CD14-positive monocyte (primary cell): ENCODE measurements at regions not wholly inside any gene's neighbourhood (a gene's known extent, or its start where the extent isn't known, plus 50 kb on each side); places are given as distances from the start of the nearest gene placed in this dataset.

Source experiments
- DNase-seq, 3 donors: peaks; one replicate each; pipeline ENCODE4 v3.0.0-alpha.2; 2011 to 2022
- H2AFZ ChIP-seq: 2 replicates; pipeline ENCODE4 v1.6.0; 2012; ENCODE audit warnings: mild to moderate bottlenecking, low read depth, low read length, inconsistent platforms; ENCODE audit not compliant: insufficient read depth, poor library complexity, severe bottlenecking
- H3K27ac ChIP-seq, 2 donors: 1 replicate in 1 of 2; 2 replicates in 1 of 2; pipeline ENCODE4 v1.5.1; 2012 to 2013; ENCODE audit warnings: low read length in 2 of 2, control low read depth in 1 of 2, inconsistent platforms in 1 of 2, low read depth in 1 of 2, mild to moderate bottlenecking in 1 of 2
- H3K27me3 ChIP-seq, 2 donors: one replicate each; pipeline versions ENCODE4 v1.6.0 to v1.6.1; 2011 to 2013; ENCODE audit warnings: low read length in 2 of 2; ENCODE audit not compliant: control insufficient read depth in 2 of 2, insufficient read depth in 2 of 2
- H3K36me3 ChIP-seq, 2 donors: replicated peaks in 1 of 2; 1 replicate in 1 of 2; 2 replicates in 1 of 2; pipeline versions ENCODE4 v1.5.1 to v1.6.1; 2012 to 2013; ENCODE audit warnings: low read length in 2 of 2, control low read depth in 1 of 2, inconsistent platforms in 1 of 2, mild to moderate bottlenecking in 1 of 2; ENCODE audit not compliant: insufficient read depth in 2 of 2, control insufficient read depth in 1 of 2
- H3K4me1 ChIP-seq, 2 donors: 1 replicate in 1 of 2; 2 replicates in 1 of 2; pipeline versions ENCODE4 v1.5.1 to v1.6.1; 2012 to 2013; ENCODE audit warnings: low read length in 2 of 2, control low read depth in 1 of 2, inconsistent platforms in 1 of 2, mild to moderate bottlenecking in 1 of 2, moderate library complexity in 1 of 2; ENCODE audit not compliant: insufficient read depth in 2 of 2, control insufficient read depth in 1 of 2
- H3K4me2 ChIP-seq: replicated peaks from 2 replicates; pipeline ENCODE3; 2012; ENCODE audit warnings: low read length, moderate library complexity, mild to moderate bottlenecking; ENCODE audit not compliant: poor library complexity, severe bottlenecking; ENCODE audit errors: extremely low read depth
- H3K4me3 ChIP-seq, 3 experiments: fragments of 200-600 bp in 1 of 3; sonication (generic) in 1 of 3; replicated peaks in 1 of 3; 1 replicate in 2 of 3; 2 replicates in 1 of 3; pipeline ENCODE4 v1.5.1; 2011 to 2013; ENCODE audit warnings: low read length in 3 of 3, mild to moderate bottlenecking in 3 of 3, control low read depth in 2 of 3, low read depth in 2 of 3, inconsistent platforms in 1 of 3, moderate library complexity in 1 of 3
- H3K79me2 ChIP-seq: 2 replicates; pipeline ENCODE4 v1.6.0; 2012; ENCODE audit warnings: mild to moderate bottlenecking, control low read depth, inconsistent platforms, low read length, moderate library complexity; ENCODE audit not compliant: insufficient read depth
- H3K9ac ChIP-seq: 2 replicates; pipeline ENCODE4 v1.6.0; 2017; ENCODE audit warnings: low read length, mild to moderate bottlenecking; ENCODE audit not compliant: insufficient read depth, poor library complexity, severe bottlenecking
- H3K9me3 ChIP-seq, 2 donors: replicated peaks in 1 of 2; 1 replicate in 1 of 2; 2 replicates in 1 of 2; pipeline versions ENCODE4 v1.5.1 to v1.6.1; 2012 to 2013; ENCODE audit warnings: low read length in 2 of 2, control low read depth in 1 of 2; ENCODE audit not compliant: control insufficient read depth in 1 of 2, insufficient read depth in 1 of 2
- H4K20me1 ChIP-seq: 2 replicates; pipeline ENCODE4 v1.6.0; 2012; ENCODE audit warnings: mild to moderate bottlenecking, low read length, control low read depth, moderate library complexity; ENCODE audit not compliant: insufficient read depth
- H3K27ac Mint-ChIP-seq, 7 donors: one replicate each; pipeline ENCODE4 v1.8.0; 2020; ENCODE audit warnings: mild to moderate bottlenecking in 7 of 7, mixed read lengths in 7 of 7, moderate library complexity in 6 of 7, inconsistent platforms in 2 of 7
- H3K27me3 Mint-ChIP-seq, 3 donors: one replicate each; pipeline ENCODE4 v1.8.0; 2021 to 2022; ENCODE audit warnings: low read depth in 3 of 3, mild to moderate bottlenecking in 3 of 3, mixed read lengths in 3 of 3, moderate library complexity in 3 of 3, inconsistent platforms in 1 of 3
- H3K36me3 Mint-ChIP-seq, 2 donors: one replicate each; pipeline ENCODE4 v1.8.0; 2020; ENCODE audit warnings: mixed read lengths in 2 of 2, inconsistent platforms in 1 of 2, mild to moderate bottlenecking in 1 of 2
- H3K4me1 Mint-ChIP-seq: one replicate; pipeline ENCODE4 v1.8.0; 2020; ENCODE audit warnings: mild to moderate bottlenecking, mixed read lengths
- H3K4me3 Mint-ChIP-seq, 2 donors: one replicate each; pipeline ENCODE4 v1.8.0; 2020; ENCODE audit warnings: mild to moderate bottlenecking in 2 of 2, mixed read lengths in 2 of 2, moderate library complexity in 1 of 2
- H3K9me3 Mint-ChIP-seq, 7 donors: one replicate each; pipeline ENCODE4 v1.8.0; 2020 to 2022; ENCODE audit warnings: mixed read lengths in 7 of 7, mild to moderate bottlenecking in 6 of 7, moderate library complexity in 6 of 7, inconsistent platforms in 2 of 7
- CTCF ChIP-seq: fragments of 200-600 bp; IDR thresholded peaks from one replicate; pipeline ENCODE4 v1.8.0; 2022; ENCODE audit warnings: antibody characterized with exemption, mild to moderate bottlenecking
- WGBS: methylation state at CpG from one replicate; pipeline ENCODE4 v1.1.5; 2013; ENCODE audit warnings: missing lambda C conversion rate; ENCODE audit not compliant: insufficient coverage; 5-methylcytosine and 5-hydroxymethylcytosine counted together
- intact Hi-C, 2 donors: fragments of 100-400 bp; cut with micrococcal nuclease; formaldehyde crosslinking; loops; one replicate each; pipeline versions ENCODE4 v1.15.0 to v1.15.1; 2023

GRCh38 chr17:70308618-70309017, 139.3 kb downstream of the KCNJ2 start:
- Mint-ChIP-seq H3K36me3 (no peaks in the 10 kb centered on the region), H3K4me1 (peaks cover 8% of the 10 kb centered on the region), H3K27ac (no peak overlapping the region), H3K27me3 (no peaks in the 10 kb centered on the region), H3K4me3 (no peak overlapping the region), H3K9me3 (peaks cover 0 to 2% (median 0%) of the 10 kb centered on the region in 7 donors)
- TF ChIP-seq CTCF = no peak
- intact Hi-C loops = no loop called here
- Histone ChIP-seq H3K9ac (no peak overlapping the region), H3K79me2 (no peaks in the 10 kb centered on the region), H3K27me3 (no peaks in the 10 kb centered on the region), H3K4me1 (peaks cover 8% of the 10 kb centered on the region in 2 donors), H3K36me3 (no peaks in the 10 kb centered on the region), H3K4me3 (no peak overlapping the region), H3K4me2 (no peak overlapping the region), H3K9me3 (no peaks in the 10 kb centered on the region), H2AFZ (no peak overlapping the region), H3K27ac (no peak overlapping the region), H4K20me1 (no peaks in the 10 kb centered on the region)
- no peak for DNase-seq
- WGBS = no CpG with 5 or more reads among the region's 2 CpGs

- no peak for DNase-seq
- H3K4me1 ChIP-seq = peaks cover 24 to 25% of the 10 kb centered on the region in 2 donors
- peaks cover 23% of the 10 kb centered on the region for H3K4me1 Mint-ChIP-seq
- no peaks in the 10 kb centered on the region for H4K20me1 ChIP-seq
- H3K4me2 ChIP-seq = no peak overlapping the region
- H3K27ac ChIP-seq = no peak overlapping the region
- no peaks in the 10 kb centered on the region for H3K27me3 Mint-ChIP-seq
- no peak overlapping the region for H3K9ac ChIP-seq
- no peak overlapping the region for H3K4me3 ChIP-seq
- H3K9me3 Mint-ChIP-seq = peaks cover 0 to 3% (median 2%) of the 10 kb centered on the region in 7 donors
- intact Hi-C loops = no loop called here
- H2AFZ ChIP-seq = no peak overlapping the region
- no peak overlapping the region for H3K27ac Mint-ChIP-seq
- H3K4me3 Mint-ChIP-seq = no peak overlapping the region
- no peaks in the 10 kb centered on the region for H3K36me3 ChIP-seq
- no peaks in the 10 kb centered on the region for H3K9me3 ChIP-seq
- WGBS = 93% methylated on average over 2 of the region's 4 CpGs
- H3K27me3 ChIP-seq = no peaks in the 10 kb centered on the region
- no peaks in the 10 kb centered on the region for H3K79me2 ChIP-seq
- no peaks in the 10 kb centered on the region for H3K36me3 Mint-ChIP-seq
- TF ChIP-seq CTCF = no peak
These were observed 140.9 kb downstream of the KCNJ2 start for GRCh38 chr17:70310221-70310672.
